ENCODE measurements at regions not wholly inside any gene's neighbourhood (a gene's known extent, or its start where the extent isn't known, plus 50 kb on each side); places are given as distances from the start of the nearest gene placed in this dataset.
A peak's percentile ranks its signal among the peaks of the same experiment; 100 is the strongest.

- Histone ChIP-seq H3K4me3 (no peak overlapping the region), H3K9me3 (no peaks in the 10 kb centered on the region), H3K4me1 (no peaks in the 10 kb centered on the region), H3K27me3 (no peaks in the 10 kb centered on the region), H3K27ac (no peak overlapping the region), H3K36me3 (no peaks in the 10 kb centered on the region)
- TF ChIP-seq POLR2A (IDR thresholded peaks at IDR 0.05) (no peak), CTCF (IDR thresholded peaks at IDR 0.05) (no peak)
- intact Hi-C loops (cut with DNase I; ENCODE audit: low total_unique reads), result no loop called here
- no peak for DNase-seq
These were observed 228.7 kb upstream of the SFSWAP start for GRCh38 chr12:131482199-131482598.

- Histone ChIP-seq H3K9me3 (no peaks in the 10 kb centered on the region), H3K36me3 (no peaks in the 10 kb centered on the region), H3K27ac (no peak overlapping the region), H3K27me3 (no peaks in the 10 kb centered on the region), H3K4me3 (no peak overlapping the region), H3K4me1 (no peaks in the 10 kb centered on the region)
- DNase-seq, result no peak
- TF ChIP-seq CTCF (IDR thresholded peaks at IDR 0.05) (no peak), POLR2A (IDR thresholded peaks at IDR 0.05) (no peak)
- intact Hi-C loops (cut with DNase I; ENCODE audit: low total_unique reads), result no loop called here
These were observed 228.2 kb upstream of the SFSWAP start for GRCh38 chr12:131482686-131483085.

- no peak for DNase-seq
- Histone ChIP-seq H3K27me3 (no peaks in the 10 kb centered on the region), H3K9me3 (no peaks in the 10 kb centered on the region), H3K36me3 (no peaks in the 10 kb centered on the region), H3K4me1 (no peaks in the 10 kb centered on the region), H3K27ac (no peak overlapping the region), H3K4me3 (no peak overlapping the region)
- intact Hi-C loops (cut with DNase I; ENCODE audit: low total_unique reads), result no loop called here
- TF ChIP-seq CTCF (IDR thresholded peaks at IDR 0.05) (no peak), POLR2A (IDR thresholded peaks at IDR 0.05) (no peak)
These were observed 224.2 kb upstream of the SFSWAP start for GRCh38 chr12:131486451-131487230.

- peak; percentile 30 to 49 for DNase-seq
- intact Hi-C loops (cut with DNase I; ENCODE audit: low total_unique reads), result no loop called here
- no peak overlapping the region for H3K27ac ChIP-seq
These were observed 223.3 kb upstream of the SFSWAP start for GRCh38 chr12:131487388-131488124.

More at GRCh38 chr12:131487388-131488124, 223.3 kb upstream of the SFSWAP start:
- no peaks in the 10 kb centered on the region for H3K27me3 ChIP-seq
- no peaks in the 10 kb centered on the region for H3K36me3 ChIP-seq
- TF ChIP-seq CTCF (IDR thresholded peaks at IDR 0.05) (no peak), POLR2A (IDR thresholded peaks at IDR 0.05) (no peak)
- no peak overlapping the region for H3K4me3 ChIP-seq
- no peaks in the 10 kb centered on the region for H3K4me1 ChIP-seq
- H3K9me3 ChIP-seq, result no peaks in the 10 kb centered on the region

Data from uterus (tissue), 3 donors.